Myocyte (in vitro differentiated cells): ENCODE measurements at regions not wholly inside any gene's neighbourhood (a gene's known extent, or its start where the extent isn't known, plus 50 kb on each side); places are given as distances from the start of the nearest gene placed in this dataset.

Source experiments
- DNase-seq: peaks from one replicate; pipeline ENCODE4 v3.0.0-alpha.2; 2012; ENCODE audit warnings: low read depth

DNA sequence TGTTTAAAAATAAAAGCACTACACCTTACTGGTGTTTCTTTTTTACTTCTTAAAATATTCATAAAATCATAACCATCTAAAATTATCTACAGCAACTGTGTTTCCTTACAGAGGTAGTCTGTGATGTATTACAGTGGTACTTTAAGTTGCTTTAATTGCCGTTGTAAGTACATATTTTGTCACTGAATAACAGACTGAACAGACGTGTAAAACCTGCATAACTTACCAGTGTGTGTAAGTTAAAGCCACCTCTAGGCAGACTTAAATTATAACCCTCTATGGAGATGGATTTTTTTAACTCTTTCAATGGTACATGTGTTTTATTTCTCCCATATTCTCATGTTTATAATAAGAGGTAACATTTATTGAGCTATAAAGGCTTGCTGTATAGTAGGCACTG is 166.8 kb downstream of the NR4A2 start:
- DNase-seq, result no peak

DNA sequence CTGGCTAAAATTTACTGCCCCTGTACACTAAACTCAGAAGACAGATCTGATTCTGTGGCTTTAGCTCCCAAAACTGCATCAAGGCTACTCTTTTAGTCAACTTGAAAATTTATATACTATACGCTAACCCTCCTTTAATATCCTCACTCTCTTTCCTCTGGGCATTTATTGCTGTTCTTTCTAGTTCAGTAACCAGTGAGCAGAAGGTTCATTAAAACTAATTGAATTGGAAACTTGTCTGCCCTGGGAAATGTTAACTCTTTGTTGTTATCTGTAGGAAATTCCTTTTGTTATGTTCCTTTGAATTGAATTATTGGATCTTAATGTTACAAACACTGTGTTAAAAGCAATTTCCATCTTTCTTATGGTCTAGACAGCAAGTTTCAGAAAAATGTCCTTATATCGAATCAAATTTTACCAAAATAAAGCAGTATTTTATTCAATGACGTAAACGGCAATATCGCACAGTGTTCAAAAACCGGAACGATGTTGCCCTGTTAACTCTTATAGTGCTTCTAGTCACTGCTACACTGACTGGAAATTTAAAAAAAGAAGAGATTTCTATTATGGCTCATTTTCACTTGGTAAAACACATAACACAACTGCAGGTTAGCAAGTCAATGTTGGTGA is 168.3 kb downstream of the NR4A2 start:
- DNase-seq, result no peak

DNA sequence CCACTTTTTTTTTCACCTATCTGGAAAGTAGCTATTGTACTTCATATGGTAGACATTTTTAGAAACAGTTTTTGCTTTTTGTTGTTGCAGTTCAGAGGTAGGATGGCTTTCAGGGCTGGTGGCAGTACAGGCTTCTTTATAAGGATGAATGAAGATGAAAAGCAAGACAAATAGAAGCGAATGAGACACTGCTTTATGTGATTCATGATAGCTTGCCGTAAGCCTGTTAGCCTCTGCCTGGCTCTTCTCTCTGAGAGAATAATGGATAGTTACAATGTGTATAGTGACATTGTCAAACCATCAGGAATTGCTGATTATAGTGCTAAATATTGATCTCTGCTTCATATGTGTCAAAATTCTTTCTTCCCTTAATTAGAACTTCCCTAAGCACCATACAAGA is 173.7 kb downstream of the NR4A2 start:
- no peak for DNase-seq

DNA sequence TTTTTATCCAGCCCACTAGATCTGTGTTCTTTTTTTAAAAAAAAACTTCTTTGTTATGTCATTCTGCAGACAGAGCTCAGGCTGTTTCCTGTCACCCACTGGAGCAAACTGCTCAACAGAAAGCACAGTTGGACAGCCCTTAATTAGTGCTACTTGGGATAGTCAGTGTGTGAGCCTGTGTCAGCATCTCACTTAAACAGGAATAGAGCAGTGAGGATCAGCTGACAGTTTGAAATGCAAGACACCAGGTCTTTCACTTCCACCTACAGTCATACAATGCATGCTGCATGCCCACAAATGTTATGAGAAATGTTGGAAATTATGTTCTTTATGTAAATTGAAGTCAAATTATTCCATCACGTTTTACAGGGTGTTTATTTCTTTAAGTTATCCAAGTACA is 174.9 kb downstream of the NR4A2 start:
- no peak for DNase-seq

DNA sequence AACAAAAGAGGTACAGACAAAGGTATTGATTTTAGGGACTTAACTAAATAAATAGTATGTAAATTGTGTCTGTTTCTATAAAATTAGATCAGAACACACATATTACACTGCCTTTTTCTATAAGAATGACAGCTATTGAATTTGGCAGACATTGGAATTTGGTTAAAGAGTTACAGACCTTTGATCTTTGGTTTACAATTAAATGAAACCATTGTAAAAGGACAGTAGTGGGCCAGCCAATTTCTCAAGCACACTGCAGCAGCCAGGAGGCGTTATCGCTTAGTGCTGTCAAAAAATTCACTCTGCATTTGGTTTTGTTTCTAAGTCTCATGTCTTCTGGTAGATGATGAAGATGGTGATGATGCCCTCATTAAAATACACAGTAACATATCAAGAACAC is 175.9 kb downstream of the NR4A2 start:
- no peak for DNase-seq

DNA sequence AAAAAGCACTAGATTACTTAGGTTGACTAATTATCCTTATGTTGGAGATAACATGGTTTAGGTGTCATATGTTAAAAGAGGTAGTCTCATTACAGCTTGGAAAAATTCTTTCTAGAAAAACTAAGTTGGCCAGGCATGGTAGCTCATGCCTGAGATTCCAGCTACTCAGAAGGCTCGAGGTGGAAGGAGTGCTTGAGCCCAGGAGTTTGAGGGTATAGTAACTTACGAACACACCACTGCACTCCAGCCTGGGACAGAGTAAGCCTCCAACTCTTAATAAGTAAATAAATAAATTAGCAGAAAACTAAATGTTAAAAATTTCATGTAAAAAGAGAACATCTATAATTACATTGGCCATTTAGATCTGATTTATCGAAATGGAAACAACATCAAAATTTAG is 177.2 kb downstream of the NR4A2 start:
- DNase-seq, result no peak

DNA sequence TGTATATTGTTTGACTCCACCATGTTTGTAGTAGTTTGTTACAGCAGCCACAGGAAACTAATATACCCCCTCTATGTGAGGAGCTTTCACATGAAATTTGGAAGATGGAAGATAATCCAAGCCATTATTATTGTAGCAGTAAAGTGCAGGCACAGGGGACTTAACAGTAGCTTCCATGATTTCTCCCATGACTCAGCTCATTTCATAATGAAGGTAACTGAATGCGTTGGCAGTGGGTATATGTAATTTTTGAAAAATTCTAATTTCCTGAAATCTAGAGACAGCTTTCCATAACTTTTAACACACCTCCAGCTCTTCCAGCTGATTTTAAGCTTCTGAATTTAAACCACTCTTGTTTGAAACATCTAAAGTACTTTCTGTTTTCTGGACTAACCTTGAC is 181.2 kb downstream of the NR4A2 start:
- no peak for DNase-seq

DNA sequence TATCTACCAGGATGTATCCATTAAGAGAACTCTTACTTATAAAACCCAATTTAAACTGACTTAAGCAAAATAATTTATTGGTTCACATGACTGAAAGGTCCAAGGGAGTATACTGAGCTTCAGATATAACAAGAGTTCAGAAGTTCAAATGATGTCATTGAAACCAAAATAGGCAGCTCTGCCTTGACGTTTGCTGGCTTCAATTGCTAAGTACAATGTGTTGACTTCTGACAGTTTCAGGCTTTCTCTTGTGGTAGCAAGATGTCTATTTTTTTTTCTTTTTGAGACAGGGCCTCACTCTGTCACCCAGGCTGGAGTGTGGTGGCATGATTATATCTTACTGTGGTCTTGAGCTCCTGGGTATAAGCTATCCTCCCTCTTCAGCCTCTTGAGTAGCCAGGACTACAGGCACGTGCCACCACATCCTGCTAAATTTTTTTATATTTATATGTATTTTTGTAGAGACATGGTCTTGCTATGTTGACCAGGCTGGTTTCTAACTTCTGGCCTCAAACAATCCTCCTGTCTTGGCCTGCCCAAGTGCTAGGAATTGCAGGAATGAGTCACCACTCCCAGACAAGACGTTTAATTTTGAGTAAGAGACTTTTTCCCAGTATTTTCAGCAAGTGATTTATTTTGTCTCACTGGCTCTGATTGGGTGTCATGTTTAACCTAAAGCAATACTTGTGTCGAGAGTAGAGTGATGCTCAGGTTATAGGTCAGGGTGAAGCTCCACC is 184.8 kb downstream of the NR4A2 start:
- DNase-seq, result no peak

DNA sequence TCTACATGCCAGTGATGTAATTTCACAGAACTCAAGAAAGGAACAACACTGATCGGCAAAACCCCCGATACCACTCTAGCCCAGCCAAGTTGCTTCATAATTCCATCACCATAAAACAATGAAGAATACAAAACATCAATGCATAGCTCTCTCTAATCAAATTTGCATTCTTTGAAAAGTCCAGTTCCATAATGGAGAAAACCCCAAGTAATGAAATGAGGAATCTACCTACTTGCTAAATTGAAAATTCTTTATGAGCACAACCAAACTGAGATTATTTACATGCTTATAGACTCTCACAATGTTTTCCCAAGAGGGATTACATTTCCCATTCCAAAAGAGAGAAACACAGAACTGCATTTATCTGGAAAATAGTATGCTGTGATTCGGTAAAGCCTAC is 186.5 kb downstream of the NR4A2 start:
- no peak for DNase-seq

DNA sequence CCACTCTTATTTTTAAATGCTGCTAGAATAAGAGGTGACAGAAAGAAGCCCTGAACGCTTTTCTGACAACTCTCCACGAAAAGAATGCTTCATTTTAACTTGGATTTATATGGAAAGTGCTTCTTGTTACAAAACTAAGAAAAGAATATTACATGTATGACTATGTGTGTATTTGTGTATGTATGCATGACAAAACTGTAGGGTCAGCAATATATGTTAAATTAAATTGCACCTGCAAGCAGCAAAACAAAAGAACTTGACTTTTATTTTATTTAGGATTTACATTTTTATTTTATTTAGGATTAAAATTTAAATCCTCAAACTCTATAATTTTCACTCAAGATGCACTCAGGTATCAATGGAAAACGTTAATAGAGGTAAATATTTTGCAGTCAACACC is 187.1 kb downstream of the NR4A2 start:
- no peak for DNase-seq

DNA sequence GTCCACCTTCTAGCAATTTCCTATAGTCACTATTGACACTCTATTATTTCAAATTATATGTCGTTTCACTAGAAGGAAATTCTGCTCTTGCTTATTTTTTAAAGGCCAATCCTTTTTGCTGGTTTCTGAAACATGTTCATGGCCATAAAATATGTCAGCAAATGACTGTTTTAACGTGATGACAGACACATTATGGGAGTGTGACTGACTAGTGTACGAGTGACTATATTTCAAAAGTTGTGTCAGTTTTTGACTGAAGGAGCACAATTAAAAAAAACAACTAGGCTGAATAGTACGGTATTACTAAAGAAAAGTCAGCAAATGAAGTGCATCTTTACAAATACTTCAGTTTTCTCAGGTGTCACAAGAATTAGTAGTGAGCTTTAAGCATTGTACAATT is 196.0 kb downstream of the NR4A2 start:
- DNase-seq, result no peak

DNA sequence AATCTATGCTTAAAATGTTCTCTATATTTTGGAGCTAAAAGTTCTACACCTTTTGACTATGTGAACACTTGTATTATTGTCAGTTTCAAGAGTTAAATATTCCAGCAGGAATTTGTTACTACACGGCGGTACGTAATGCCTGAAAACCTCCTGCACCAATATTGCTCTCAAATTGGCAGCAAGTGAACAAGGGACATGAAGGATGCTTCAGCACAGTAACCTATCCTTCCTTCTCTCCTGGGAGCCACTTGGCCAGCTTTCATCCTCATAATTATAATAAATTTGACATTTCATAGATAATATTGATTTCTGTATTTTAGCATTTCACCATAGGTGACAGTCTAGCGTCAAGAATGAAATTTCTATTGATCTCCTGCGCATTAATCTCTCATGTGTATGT is 197.6 kb downstream of the NR4A2 start:
- no peak for DNase-seq

DNA sequence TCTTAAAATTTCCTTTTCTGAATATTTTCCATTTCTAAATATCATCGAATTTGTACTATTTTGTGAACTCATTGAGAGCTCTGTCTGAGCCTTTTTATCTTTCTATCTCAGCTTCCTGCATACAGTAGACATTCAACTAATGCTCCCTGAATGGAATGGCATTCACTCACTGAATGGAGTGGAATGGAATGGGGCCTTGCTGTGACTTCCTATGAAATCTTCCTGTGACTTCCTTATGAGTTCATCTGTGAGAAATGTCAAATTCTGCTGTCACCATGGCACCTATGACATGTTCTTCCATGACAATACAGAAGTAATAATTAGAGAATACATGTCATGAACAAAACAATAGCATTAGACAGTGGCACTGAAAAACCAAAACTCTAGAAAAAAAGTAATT is 199.6 kb downstream of the NR4A2 start:
- DNase-seq, result no peak

DNA sequence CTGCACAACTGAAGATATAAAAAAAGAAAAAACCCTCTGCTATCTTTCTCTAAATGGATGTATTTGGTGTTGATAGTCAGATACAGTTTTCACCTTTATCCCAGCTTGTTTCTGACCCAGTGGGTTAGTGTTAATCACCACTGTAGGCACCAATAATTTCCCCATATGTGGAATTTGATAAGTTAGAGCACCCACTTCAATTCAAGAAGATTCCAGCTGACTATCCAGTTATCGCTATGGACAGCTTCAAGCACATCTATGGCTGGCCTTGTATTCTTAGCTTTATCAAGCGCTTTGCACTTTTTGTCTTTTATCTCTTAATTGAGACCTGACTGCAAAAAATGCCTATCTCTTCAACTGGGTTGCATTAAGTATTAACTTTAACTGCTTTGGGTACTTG is 200.4 kb downstream of the NR4A2 start:
- DNase-seq, result no peak

DNA sequence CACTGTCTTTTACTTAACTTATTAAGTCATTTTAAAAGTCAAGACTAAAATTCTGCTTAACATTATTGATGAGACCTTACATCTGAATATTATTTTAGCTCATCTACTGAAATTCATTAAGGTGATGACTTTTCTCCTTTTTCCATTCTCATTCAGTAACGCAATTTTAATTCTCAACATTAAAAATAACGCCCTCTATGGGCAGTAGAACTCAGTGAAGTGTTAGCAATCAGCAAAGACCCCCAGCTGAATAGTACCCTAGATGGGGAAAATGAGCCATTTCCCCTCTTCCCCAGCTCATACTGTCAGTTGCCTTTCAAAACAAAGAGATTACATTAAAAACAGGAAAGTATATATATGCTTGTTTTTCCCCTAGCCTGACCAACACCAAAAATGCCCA is 203.3 kb downstream of the NR4A2 start:
- no peak for DNase-seq

DNA sequence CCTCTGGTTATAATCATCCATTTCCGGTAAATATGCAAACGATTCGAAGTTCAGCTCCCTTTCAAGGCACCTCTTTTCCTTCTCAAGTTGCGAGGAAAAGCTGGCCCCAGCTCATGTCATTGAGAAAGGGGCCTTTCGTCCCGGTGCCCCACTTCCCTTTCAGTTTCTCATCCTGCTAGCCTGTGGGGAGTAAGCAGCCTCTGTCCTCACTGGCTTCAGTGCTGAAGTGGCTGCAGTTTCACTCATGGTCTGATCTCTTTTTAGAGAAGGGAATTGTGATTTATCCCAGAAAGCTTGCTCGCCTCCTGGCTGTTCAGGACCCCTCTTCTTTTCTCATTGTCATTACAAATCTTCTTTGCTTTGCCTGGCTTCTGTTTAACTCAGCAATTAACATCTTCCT is 207.5 kb downstream of the NR4A2 start:
- DNase-seq, result no peak

DNA sequence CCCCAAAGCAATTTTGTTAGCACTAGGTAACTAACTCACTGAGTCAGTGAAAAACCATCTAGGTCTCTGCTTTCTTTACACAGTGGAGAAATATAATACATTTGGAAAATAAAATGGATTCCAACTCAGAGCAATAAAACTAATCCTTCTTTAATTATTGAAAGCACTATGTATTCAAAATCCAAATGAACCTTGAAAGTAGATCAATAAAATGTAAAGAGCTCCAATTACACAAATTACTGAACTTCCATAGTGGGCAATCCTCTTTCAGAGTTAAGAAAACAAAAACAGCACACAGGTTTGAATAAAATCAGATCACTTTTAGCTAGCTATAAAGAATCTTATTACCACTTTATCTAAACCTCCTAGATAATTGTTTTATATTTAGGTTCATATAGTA is 208.1 kb downstream of the NR4A2 start:
- DNase-seq, result no peak

DNA sequence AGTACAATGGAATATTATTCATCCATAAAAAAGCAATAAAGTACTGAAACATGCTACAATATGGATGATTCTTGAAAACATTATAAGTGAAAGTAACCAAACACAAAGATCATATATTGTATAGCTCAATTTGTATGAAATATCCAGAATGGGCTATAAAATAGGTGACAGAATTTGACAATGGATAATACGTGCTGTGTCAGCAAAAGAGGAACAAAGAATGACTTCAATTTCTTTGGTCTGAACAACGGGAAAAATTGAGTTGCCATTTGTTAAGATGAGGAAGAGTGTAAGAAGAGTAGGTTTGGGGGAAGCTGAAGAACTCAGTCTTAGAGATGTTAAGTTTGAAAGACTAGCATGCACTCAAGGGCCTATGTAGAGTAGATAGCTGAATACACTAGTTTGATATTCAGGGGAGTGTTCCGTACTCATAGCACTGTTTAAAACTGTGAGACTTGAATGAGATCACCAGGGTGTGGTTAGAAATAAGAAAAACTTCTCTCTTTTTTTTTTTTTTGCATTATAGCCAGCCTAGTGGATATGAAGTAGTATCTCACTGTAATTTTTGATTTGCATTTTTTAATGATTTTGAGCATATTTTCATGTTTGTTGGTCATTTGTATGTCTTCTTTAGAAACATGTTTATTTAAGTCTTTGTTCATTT is 213.6 kb downstream of the NR4A2 start:
- DNase-seq, result no peak

DNA sequence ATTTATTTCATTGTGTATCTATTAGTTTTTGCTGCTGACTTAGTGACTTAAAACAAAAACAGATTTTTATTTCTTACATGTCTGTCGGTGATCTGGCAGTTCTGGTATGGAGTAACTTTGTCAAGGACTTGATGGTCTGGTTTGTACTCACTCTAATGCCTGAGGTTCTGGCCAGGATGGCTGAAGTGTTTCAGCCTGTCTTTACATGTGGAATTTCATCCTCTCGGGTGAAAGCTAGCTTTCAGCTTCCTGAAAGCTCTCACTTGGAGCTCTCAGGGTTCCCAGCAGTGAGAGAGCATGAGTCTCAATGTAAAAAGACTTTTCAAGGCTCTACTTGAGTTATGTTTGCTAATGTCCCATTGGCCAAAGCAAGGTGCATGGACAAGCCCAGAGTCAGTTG is 216.4 kb downstream of the NR4A2 start:
- DNase-seq, result no peak

DNA sequence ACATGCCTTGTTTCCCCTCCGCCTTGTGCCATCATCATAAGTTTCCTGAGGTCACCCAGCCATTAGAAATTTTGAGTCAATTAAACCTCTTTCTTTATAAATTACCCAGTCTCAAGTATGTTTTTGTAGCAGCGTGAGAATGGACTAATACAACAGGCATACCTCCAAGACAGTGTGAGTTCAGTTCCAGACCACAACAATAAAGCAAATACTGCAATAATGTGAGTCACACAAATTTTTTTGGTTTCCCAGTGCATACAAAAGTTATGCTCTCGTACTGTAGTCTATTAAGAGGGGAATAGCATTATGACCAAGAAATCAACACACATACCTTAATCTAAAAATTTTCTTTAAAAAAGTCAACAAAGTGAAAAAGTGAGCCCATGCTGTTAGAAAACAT is 217.2 kb downstream of the NR4A2 start:
- DNase-seq, result no peak

DNA sequence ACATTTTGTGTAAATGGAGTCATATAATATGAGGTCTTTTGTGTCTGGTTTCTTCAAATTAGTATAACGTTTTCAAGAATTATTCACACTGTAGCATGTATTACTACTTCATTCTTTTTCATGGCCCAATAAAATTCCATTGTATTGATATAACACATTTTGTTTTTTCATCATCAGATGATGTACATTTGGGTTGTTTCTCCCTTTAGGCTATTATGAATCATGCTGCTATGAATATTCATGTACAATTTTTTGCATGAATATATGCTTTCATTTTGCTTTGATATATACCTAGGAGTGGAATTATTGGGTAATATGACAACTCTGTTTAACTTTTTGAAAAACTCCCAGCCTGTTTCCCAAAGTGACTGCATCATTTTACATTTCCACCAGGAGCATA is 220.2 kb downstream of the NR4A2 start:
- no peak for DNase-seq

DNA sequence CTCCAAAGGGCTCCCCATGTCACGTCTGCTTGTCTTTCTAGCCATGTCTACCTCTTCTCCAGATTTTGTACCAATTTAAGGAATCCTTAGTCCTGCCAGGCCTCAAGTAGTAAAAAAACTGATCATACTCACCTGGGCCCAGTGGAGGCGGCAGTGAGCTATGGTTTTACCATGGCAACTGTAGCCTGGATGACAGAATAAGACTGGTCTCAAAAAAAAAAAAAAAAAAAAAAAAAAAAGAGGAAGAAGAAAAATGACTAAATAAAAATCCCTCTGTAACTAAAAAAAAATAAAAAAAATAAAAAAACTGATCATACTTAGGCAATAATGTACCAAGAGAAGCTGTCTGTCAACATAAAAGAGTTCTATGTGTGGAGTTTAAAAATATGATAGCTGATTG is 221.6 kb downstream of the NR4A2 start:
- DNase-seq, result no peak

DNA sequence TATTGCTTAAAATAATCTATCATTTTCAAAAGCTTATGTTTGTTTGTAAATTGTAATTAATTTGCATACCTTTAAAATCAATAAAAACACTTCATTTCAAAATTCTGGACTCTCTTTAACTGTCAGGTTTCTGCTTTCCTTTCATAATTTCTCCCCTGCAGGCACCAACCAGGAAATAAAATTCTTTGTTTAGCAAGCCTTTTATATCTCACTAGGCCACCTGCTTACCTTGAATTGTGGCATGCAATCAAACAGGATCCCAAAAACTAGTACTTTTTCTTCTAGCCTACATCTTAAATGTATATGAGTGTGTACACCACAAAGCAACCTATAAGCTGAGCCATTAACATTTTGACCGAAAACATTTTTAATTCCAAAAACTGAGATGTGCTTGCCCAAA is 233.1 kb downstream of the NR4A2 start:
- DNase-seq, result no peak
